Femur (tissue), 1 donor: ENCODE measurements at regions not wholly inside any gene's neighbourhood (a gene's known extent, or its start where the extent isn't known, plus 50 kb on each side); places are given as distances from the start of the nearest gene placed in this dataset.

Experiments used
- DNase-seq: peaks from one replicate; pipeline ENCODE4 v3.0.0-alpha.2; 2017

- DNase-seq: no peak
Observed at GRCh38 chr10:130888493-130888892, 423.0 kb downstream of the TCERG1L start.

- no peak for DNase-seq
Observed at GRCh38 chr10:130889240-130889639, 422.3 kb downstream of the TCERG1L start.

- no peak for DNase-seq
Observed at GRCh38 chr10:130889780-130890179, 421.7 kb downstream of the TCERG1L start.

- no peak for DNase-seq
Observed at GRCh38 chr10:130891066-130891465, 420.5 kb downstream of the TCERG1L start.

- DNase-seq: no peak
Observed at GRCh38 chr10:130894471-130894870, 417.1 kb downstream of the TCERG1L start.

- DNase-seq: no peak
Observed at GRCh38 chr10:130895161-130895560, 416.4 kb downstream of the TCERG1L start.

GRCh38 chr10:130897815-130898214 lies 413.7 kb downstream of the TCERG1L start:
- DNase-seq: no peak

GRCh38 chr10:130898381-130898780 lies 413.1 kb downstream of the TCERG1L start:
- DNase-seq: no peak

GRCh38 chr10:130899856-130900255 lies 411.7 kb downstream of the TCERG1L start:
- DNase-seq: no peak

GRCh38 chr10:130900441-130901160 lies 410.9 kb downstream of the TCERG1L start:
- no peak for DNase-seq

GRCh38 chr10:130901311-130902165 lies 410.0 kb downstream of the TCERG1L start:
- no peak for DNase-seq

- no peak for DNase-seq
Observed at GRCh38 chr10:130902471-130902870, 409.1 kb downstream of the TCERG1L start.

GRCh38 chr10:130902929-130903328 lies 408.6 kb downstream of the TCERG1L start:
- DNase-seq: no peak

- no peak for DNase-seq
Observed at GRCh38 chr10:130904676-130905075, 406.8 kb downstream of the TCERG1L start.

- DNase-seq: no peak
Observed at GRCh38 chr10:130905386-130905785, 406.1 kb downstream of the TCERG1L start.

- no peak for DNase-seq
Observed at GRCh38 chr10:130905921-130906320, 405.6 kb downstream of the TCERG1L start.

- DNase-seq: no peak
Observed at GRCh38 chr10:130910848-130911247, 400.7 kb downstream of the TCERG1L start.

GRCh38 chr10:130913844-130914243 lies 397.7 kb downstream of the TCERG1L start:
- no peak for DNase-seq

GRCh38 chr10:130914367-130914766 lies 397.2 kb downstream of the TCERG1L start:
- no peak for DNase-seq

GRCh38 chr10:130915065-130915464 lies 396.5 kb downstream of the TCERG1L start:
- no peak for DNase-seq

- no peak for DNase-seq
Observed at GRCh38 chr10:130921461-130921860, 390.1 kb downstream of the TCERG1L start.

- no peak for DNase-seq
Observed at GRCh38 chr10:130921911-130922440, 389.5 kb downstream of the TCERG1L start.

- no peak for DNase-seq
Observed at GRCh38 chr10:130923596-130923995, 387.9 kb downstream of the TCERG1L start.
